Fibroblast of skin of left biceps (primary cell): ENCODE measurements at regions not wholly inside any gene's neighbourhood (a gene's known extent, or its start where the extent isn't known, plus 50 kb on each side); places are given as distances from the start of the nearest gene placed in this dataset.
"Not testable (repeated sequence)": the region's sequence is repeated elsewhere in the genome, so short reads cannot be mapped to it uniquely, and the experiment has no call there.

Experiments
- DNase-seq, 2 experiments: peaks; one replicate each; pipeline ENCODE4 v3.0.0-alpha.2; 2013; ENCODE audit warnings: low read depth in 2 of 2

- no peak for DNase-seq
Measured at GRCh38 chr3:78511840-78512239, 1256.0 kb downstream of the ROBO1 start.

DNA sequence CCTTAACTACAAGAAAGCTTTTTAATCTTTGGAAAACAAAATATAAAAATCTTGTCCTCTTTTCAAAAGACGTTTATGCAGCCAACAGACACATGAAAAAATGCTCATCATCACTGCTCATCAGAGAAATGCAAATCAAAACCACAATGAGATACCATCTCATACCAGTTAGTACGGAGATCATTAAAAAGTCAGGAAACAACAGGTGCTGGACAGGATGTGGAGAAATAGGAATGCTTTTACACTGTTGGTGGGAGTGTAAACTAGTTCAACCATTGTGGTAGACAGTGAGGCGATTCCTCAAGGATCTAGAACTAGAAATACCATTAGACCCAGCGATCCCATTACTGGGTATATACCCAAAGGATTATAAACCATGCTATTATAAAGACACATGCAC, 1255.0 kb downstream of the ROBO1 start:
- not testable (repeated sequence) for DNase-seq

GRCh38 chr3:78516437-78516836, 1251.4 kb downstream of the ROBO1 start:
- no peak for DNase-seq

DNA sequence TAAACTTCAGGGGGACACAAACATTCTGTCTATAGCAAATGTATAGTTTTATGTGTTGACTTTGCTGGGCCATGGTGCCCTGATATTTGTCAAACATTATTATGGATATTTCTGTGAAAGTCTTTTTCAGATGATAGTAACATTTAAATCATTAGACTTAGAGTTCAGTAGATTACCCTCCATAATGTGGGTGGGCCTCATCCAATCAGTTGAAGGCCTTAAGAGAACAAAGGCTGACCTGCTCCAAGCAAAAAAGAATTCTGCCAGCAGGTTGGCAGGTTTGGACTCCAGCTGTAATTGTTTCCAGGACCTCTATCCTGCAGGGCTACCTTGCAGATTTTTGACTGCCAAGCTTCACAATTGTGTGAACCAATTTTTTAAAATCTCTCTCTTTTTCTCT, 1250.9 kb downstream of the ROBO1 start:
- no peak for DNase-seq

DNA sequence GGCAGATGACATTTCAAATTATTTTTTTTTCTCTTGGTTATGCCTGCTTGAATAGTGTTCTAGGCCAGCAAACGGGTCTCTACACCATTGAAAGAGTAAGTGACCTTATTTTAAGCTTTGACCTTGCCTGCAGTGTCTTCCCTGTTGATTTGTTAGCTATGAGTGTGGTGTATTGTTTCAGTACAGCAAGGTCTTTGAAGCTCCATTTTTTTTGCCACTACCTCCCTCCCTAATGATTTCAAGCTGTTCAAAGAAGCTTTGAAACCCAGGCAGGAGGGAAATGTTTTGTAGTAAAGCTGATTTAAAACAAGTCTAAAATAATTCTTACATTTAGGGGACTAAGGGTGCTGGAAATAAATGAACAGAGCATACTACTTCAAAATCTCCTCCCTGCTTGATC, 1249.8 kb downstream of the ROBO1 start:
- DNase-seq = no peak

- DNase-seq = no peak
Measured at GRCh38 chr3:78519281-78519680, 1248.5 kb downstream of the ROBO1 start.

DNA sequence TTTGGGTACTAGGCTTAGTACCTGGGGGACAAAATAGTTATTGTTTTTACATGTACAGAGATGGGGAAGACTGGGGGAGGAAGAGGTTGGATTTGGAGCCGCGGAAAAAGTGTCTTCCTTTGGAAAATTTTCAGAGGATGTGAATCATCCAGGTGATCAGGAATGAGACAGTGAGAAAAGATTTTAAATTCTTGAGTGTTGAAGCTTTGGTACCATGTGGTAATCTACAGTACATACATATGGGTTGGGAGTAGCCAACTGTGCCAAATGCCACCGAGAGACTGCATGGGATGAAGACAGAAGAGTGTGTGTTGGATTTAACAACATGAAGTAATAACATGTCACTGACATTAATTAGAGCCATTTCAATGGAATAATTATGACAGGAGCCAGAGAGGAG, 1238.2 kb downstream of the ROBO1 start:
- no peak for DNase-seq

DNA sequence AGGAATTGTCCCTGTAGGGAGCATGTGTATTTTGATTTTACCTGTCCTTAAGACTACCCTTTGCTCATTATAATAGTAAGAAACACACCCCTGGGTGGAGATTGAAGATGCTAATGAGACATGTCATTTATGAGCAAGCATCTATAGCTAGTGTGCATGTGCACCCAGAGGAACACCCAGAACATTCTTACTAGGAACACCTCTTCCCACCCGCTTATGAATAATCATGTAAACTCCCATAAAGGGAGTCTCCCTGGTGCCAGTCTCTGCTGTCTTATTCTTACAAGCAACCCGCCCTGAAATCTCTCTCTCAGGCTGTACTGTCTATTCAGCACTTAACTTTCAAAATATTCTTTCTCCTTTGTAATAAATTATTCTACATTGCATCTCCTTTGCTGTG, 1227.3 kb downstream of the ROBO1 start:
- no peak for DNase-seq

- no peak for DNase-seq
Measured at GRCh38 chr3:78545827-78546226, 1222.0 kb downstream of the ROBO1 start.
